ENCODE measurements at regions not wholly inside any gene's neighbourhood (a gene's known extent, or its start where the extent isn't known, plus 50 kb on each side); places are given as distances from the start of the nearest gene placed in this dataset.

DNA sequence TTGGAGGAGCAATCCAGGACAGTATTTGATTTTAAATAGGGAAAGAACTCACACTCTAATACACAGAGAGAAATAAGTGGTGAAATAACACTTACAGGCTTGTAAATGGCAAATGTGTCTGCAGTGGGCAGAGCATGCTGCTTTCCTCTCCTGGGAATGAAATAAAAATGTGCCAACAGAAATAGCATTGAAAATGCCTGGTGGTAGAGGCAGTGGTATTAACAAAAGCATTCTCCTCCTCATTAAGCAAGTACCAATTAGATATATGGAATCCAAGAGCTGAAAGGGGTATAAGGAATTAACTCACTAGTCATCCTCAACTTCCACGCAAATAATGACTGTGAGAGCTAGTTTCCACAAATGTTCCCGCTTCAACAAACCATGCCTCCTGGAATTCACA lies 364.1 kb upstream of the KCNMB2 start:
- no peaks in the 10 kb centered on the region for H3K9me3 ChIP-seq (ENCODE audit: control insufficient read depth, insufficient read depth, low read length)
- TF ChIP-seq EZH2phosphoT487 (IDR thresholded peaks at IDR 0.05; ENCODE audit: borderline replicate concordance, low read length): no peak
- TF ChIP-seq CTCF (IDR thresholded peaks at IDR 0.05; ENCODE audit: low read depth, low read length, poor library complexity, severe bottlenecking): no peak
- no peak overlapping the region for H3K27ac ChIP-seq (ENCODE audit: low read depth, low read length)
- H3F3A ChIP-seq (ENCODE audit: control insufficient read depth, insufficient read depth): no peaks in the 10 kb centered on the region
- H3K4me2 ChIP-seq (ENCODE audit: low read length): no peak overlapping the region
- no peaks in the 10 kb centered on the region for H3K27me3 ChIP-seq (ENCODE audit: control insufficient read depth, low read length)
- H3K4me1 ChIP-seq (ENCODE audit: control insufficient read depth, low read length): no peaks in the 10 kb centered on the region
- H4K20me1 ChIP-seq (ENCODE audit: control insufficient read depth, insufficient read depth, low read depth, low read length): no peaks in the 10 kb centered on the region
- H3K79me2 ChIP-seq (ENCODE audit: control insufficient read depth, low read length): no peaks in the 10 kb centered on the region
- no peaks in the 10 kb centered on the region for H3K9me2 ChIP-seq (replicated peaks; ENCODE audit: control insufficient read depth, low read length)
- H3K4me3 ChIP-seq (ENCODE audit: low read length): no peak overlapping the region
- no peaks in the 10 kb centered on the region for H3K36me3 ChIP-seq (ENCODE audit: control insufficient read depth, low read length)

GRCh38 chr3:178174201-178174915 lies 361.9 kb upstream of the KCNMB2 start:
- Histone ChIP-seq H3F3A (ENCODE audit: control insufficient read depth, insufficient read depth) (no peaks in the 10 kb centered on the region), H3K79me2 (ENCODE audit: control insufficient read depth, low read length) (no peaks in the 10 kb centered on the region), H3K27ac (ENCODE audit: low read depth, low read length) (no peak overlapping the region), H3K27me3 (ENCODE audit: control insufficient read depth, low read length) (no peaks in the 10 kb centered on the region), H3K9me2 (replicated peaks; ENCODE audit: control insufficient read depth, low read length) (no peaks in the 10 kb centered on the region), H3K4me1 (ENCODE audit: control insufficient read depth, low read length) (no peaks in the 10 kb centered on the region), H3K4me2 (ENCODE audit: low read length) (no peak overlapping the region), H3K36me3 (ENCODE audit: control insufficient read depth, low read length) (no peaks in the 10 kb centered on the region), H3K4me3 (ENCODE audit: low read length) (no peak overlapping the region), H4K20me1 (ENCODE audit: control insufficient read depth, insufficient read depth, low read depth, low read length) (no peaks in the 10 kb centered on the region), H3K9me3 (ENCODE audit: control insufficient read depth, insufficient read depth, low read length) (no peaks in the 10 kb centered on the region)
- TF ChIP-seq EZH2phosphoT487 (IDR thresholded peaks at IDR 0.05; ENCODE audit: borderline replicate concordance, low read length): no peak
- TF ChIP-seq CTCF (IDR thresholded peaks at IDR 0.05; ENCODE audit: low read depth, low read length, poor library complexity, severe bottlenecking): no peak

- no peaks in the 10 kb centered on the region for H3K27me3 ChIP-seq (ENCODE audit: control insufficient read depth, low read length)
- H3K4me3 ChIP-seq (ENCODE audit: low read length): no peak overlapping the region
- no peaks in the 10 kb centered on the region for H3K9me3 ChIP-seq (ENCODE audit: control insufficient read depth, insufficient read depth, low read length)
- no peak overlapping the region for H3K4me2 ChIP-seq (ENCODE audit: low read length)
- H3K4me1 ChIP-seq (ENCODE audit: control insufficient read depth, low read length): no peaks in the 10 kb centered on the region
- no peaks in the 10 kb centered on the region for H3K36me3 ChIP-seq (ENCODE audit: control insufficient read depth, low read length)
- TF ChIP-seq EZH2phosphoT487 (IDR thresholded peaks at IDR 0.05; ENCODE audit: borderline replicate concordance, low read length) (no peak), CTCF (IDR thresholded peaks at IDR 0.05; ENCODE audit: low read depth, low read length, poor library complexity, severe bottlenecking) (no peak)
- H3K27ac ChIP-seq (ENCODE audit: low read depth, low read length): no peak overlapping the region
- no peaks in the 10 kb centered on the region for H3K9me2 ChIP-seq (replicated peaks; ENCODE audit: control insufficient read depth, low read length)
- H3K79me2 ChIP-seq (ENCODE audit: control insufficient read depth, low read length): no peaks in the 10 kb centered on the region
- no peaks in the 10 kb centered on the region for H3F3A ChIP-seq (ENCODE audit: control insufficient read depth, insufficient read depth)
- H4K20me1 ChIP-seq (ENCODE audit: control insufficient read depth, insufficient read depth, low read depth, low read length): no peaks in the 10 kb centered on the region
Observed at GRCh38 chr3:178181088-178181487, 355.1 kb upstream of the KCNMB2 start.
